Right ventricle myocardium inferior (tissue), 1 donor: ENCODE measurements at regions not wholly inside any gene's neighbourhood (a gene's known extent, or its start where the extent isn't known, plus 50 kb on each side); places are given as distances from the start of the nearest gene placed in this dataset.
A peak's percentile ranks its signal among the peaks of the same experiment; 100 is the strongest.

ENCODE experiments used
- ATAC-seq: fragments of 200-7000 bp; cut with Tn5 transposase; one replicate; pipeline ENCODE4 v1.9.1; 2020; ENCODE audit warnings: mild to moderate bottlenecking, moderate library complexity
- DNase-seq: peaks from one replicate; pipeline ENCODE4 v3.0.0; 2021; ENCODE audit errors: missing footprints
- intact Hi-C: fragments of 100-400 bp; cut with DNase I; formaldehyde crosslinking; loops from one replicate; pipeline ENCODE4 v1.11.0; 2022
- donor health status: DM: no; HTN: yes; CAD: no; lungs with severe emphysema.

GRCh38 chr1:229871078-229871676 lies 195.9 kb upstream of the GALNT2 start:
- DNase-seq, result no peak
- intact Hi-C loops, result no loop called here
- ATAC-seq, result no peak

GRCh38 chr1:229874136-229874535 lies 192.9 kb upstream of the GALNT2 start:
- DNase-seq, result no peak
- no peak for ATAC-seq
- intact Hi-C loops, result no loop called here

GRCh38 chr1:229874609-229875008 lies 192.4 kb upstream of the GALNT2 start:
- ATAC-seq, result no peak
- intact Hi-C loops, result no loop called here

GRCh38 chr1:229875086-229875485 lies 192.0 kb upstream of the GALNT2 start:
- intact Hi-C loops, result no loop called here
- ATAC-seq, result no peak
- no peak for DNase-seq

More at GRCh38 chr1:229874609-229875008, 192.4 kb upstream of the GALNT2 start:
- no peak for DNase-seq

- DNase-seq, result no peak
- no peak for ATAC-seq
- intact Hi-C loops, result loop anchor here (5.0 kb wide), 1 partner anchor 52 kb away; no protein-coding TSS in a partner anchor
Observed at GRCh38 chr1:229879746-229880145, 187.3 kb upstream of the GALNT2 start.

- intact Hi-C loops, result loop anchor here (5.0 kb wide), 1 partner anchor 53 kb away; no protein-coding TSS in a partner anchor
- ATAC-seq (peak; percentile 20), DNase-seq (no peak)
Observed at GRCh38 chr1:229880271-229881170, 186.5 kb upstream of the GALNT2 start.

GRCh38 chr1:229882621-229883020 lies 184.4 kb upstream of the GALNT2 start:
- no peak for ATAC-seq
- intact Hi-C loops, result loop anchor here (5.0 kb wide), 1 partner anchor 55 kb away; no protein-coding TSS in a partner anchor
- DNase-seq, result no peak

GRCh38 chr1:229883504-229884200 lies 183.4 kb upstream of the GALNT2 start:
- ATAC-seq (no peak), DNase-seq (no peak)
- intact Hi-C loops, result loop anchor here (5.0 kb wide), 1 partner anchor 56 kb away; no protein-coding TSS in a partner anchor

- DNase-seq, result no peak
- intact Hi-C loops, result loop anchor here (5.0 kb wide), 1 partner anchor 57 kb away; no protein-coding TSS in a partner anchor
Observed at GRCh38 chr1:229884765-229885164, 182.3 kb upstream of the GALNT2 start.

GRCh38 chr1:229885568-229886495 lies 181.2 kb upstream of the GALNT2 start:
- DNase-seq (no peak), ATAC-seq (no peak)
- intact Hi-C loops, result no loop called here

More at GRCh38 chr1:229884765-229885164, 182.3 kb upstream of the GALNT2 start:
- ATAC-seq, result no peak

GRCh38 chr1:229886636-229887035 lies 180.4 kb upstream of the GALNT2 start:
- DNase-seq (no peak), ATAC-seq (no peak)
- intact Hi-C loops, result loop anchor here (1.0 kb wide), 1 partner anchor 42 kb away; no protein-coding TSS in a partner anchor

- intact Hi-C loops, result loop anchor here (1.0 kb wide), 1 partner anchor 43 kb away; no protein-coding TSS in a partner anchor
- DNase-seq, result no peak
- peak; percentile 91 for ATAC-seq
Observed at GRCh38 chr1:229887043-229887822, 179.8 kb upstream of the GALNT2 start.

GRCh38 chr1:229888157-229888556 lies 178.9 kb upstream of the GALNT2 start:
- no peak for ATAC-seq
- intact Hi-C loops, result loop anchor here (2.0 kb wide), 1 partner anchor 179 kb away; the partner anchor contains the start of gene GALNT2

GRCh38 chr1:229888561-229889001 lies 178.5 kb upstream of the GALNT2 start:
- no peak for DNase-seq
- ATAC-seq, result peak; percentile 51
- intact Hi-C loops, result loop anchor here (2.0 kb wide), 1 partner anchor 178 kb away; the partner anchor contains the start of gene GALNT2

More at GRCh38 chr1:229888157-229888556, 178.9 kb upstream of the GALNT2 start:
- DNase-seq, result no peak

- peak; percentile 43 for ATAC-seq
- no peak for DNase-seq
- intact Hi-C loops, result loop anchor here (2.0 kb wide), 1 partner anchor 178 kb away; the partner anchor contains the start of gene GALNT2
Observed at GRCh38 chr1:229889031-229889517, 178.0 kb upstream of the GALNT2 start.

- DNase-seq, result no peak
- no peak for ATAC-seq
- intact Hi-C loops, result no loop called here
Observed at GRCh38 chr1:229891227-229891626, 175.8 kb upstream of the GALNT2 start.
